ENCODE measurements at regions not wholly inside any gene's neighbourhood (a gene's known extent, or its start where the extent isn't known, plus 50 kb on each side); places are given as distances from the start of the nearest gene placed in this dataset.
"Not testable (repeated sequence)": the region's sequence is repeated elsewhere in the genome, so short reads cannot be mapped to it uniquely, and the experiment has no call there.

DNA sequence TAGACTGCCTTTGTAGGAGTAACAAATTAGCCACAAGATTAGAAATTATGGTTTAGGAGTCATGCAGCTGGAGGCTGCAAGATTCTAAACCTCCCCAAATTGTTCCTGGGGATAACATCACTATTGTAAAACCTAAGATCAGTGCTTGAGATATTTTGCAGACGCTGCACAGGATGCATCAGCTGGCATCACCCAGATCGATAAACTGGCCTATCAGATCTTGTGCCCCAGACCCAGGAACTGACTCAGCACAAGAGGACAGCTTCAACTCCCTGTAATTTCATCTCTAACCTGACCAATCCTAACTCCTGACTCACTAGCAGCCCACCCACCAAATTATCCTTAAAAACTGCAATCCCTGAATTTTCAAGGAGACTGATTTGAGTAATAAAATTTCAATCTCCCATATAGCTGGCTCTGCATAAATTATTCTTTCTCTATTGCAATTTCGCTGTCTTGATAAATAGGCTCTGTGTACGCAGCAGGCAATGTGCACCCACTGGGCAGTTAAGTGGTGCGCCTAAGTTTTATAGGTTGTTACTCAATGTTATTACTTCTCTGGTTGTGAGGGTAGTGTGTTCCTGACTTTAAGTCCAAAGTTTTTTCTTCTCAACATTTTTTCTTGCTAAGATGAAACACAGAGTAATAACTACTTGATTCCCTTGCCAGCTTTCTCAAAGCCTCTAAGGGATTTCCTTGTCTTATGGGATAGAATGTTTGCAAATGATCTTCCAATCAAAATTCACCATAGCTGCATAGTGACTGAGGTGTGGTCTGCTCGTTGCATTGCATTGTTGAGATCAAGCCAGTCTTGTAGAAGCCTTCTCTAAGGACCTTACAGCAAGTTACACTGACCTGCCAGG is 312.3 kb upstream of the DKK2 start:
- Mint-ChIP-seq H3K36me3 (no peaks in the 10 kb centered on the region), H3K27ac (peak overlapping the region in 1 of 3 donors; percentile 58), H3K4me1 (peaks cover 0 to 2% (median 0%) of the 10 kb centered on the region in 3 donors), H3K4me3 (no peak overlapping the region), H3K9me3 (no peaks in the 10 kb centered on the region), H3K27me3 (no peaks in the 10 kb centered on the region)

DNA sequence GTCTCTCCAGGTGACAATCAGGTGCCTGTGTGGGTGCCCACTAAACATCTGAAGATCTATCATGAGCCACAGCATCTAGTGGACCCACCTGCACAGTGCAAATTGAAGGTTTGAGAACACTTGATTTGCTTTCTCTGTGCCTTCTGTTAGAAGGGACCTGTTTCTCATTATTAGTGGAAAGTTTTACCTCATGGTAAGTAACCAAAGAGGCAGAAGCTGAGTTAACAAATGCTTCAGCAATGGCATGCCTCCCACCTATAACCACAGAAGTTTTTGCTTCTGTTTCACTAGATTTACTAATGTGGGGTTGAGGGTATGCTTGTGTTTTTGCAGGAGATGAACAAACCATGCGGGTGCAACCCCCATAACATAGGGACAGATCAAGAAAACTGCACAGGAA is 297.4 kb upstream of the DKK2 start:
- no peaks in the 10 kb centered on the region for H3K27me3 Mint-ChIP-seq
- no peaks in the 10 kb centered on the region for H3K4me1 Mint-ChIP-seq
- H3K4me3 Mint-ChIP-seq, result no peak overlapping the region
- no peak overlapping the region for H3K27ac Mint-ChIP-seq
- no peaks in the 10 kb centered on the region for H3K36me3 Mint-ChIP-seq
- H3K9me3 Mint-ChIP-seq, result peaks cover 0 to 2% (median 0%) of the 10 kb centered on the region in 3 donors

DNA sequence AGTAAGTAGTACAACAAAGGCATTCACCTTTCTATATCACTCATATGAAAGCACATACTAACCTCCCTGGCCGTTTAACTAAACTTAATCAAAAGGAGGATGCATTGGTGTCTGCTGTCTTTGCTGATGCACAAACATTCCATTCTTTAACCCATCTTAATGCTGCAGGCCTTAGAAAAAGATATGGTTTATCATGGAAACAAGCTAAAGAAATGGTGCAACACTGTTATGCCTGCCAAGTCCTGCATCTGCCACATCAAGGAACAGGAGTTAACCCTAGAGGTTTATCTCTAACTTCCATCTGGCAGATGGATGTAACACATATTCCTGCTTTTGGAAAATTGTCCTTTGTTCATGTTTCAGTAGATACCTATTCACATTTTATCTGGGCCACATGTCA is 296.5 kb upstream of the DKK2 start:
- not testable (repeated sequence) for H3K9me3 Mint-ChIP-seq, H3K36me3 Mint-ChIP-seq, H3K27me3 Mint-ChIP-seq, H3K27ac Mint-ChIP-seq, H3K4me3 Mint-ChIP-seq, H3K4me1 Mint-ChIP-seq

DNA sequence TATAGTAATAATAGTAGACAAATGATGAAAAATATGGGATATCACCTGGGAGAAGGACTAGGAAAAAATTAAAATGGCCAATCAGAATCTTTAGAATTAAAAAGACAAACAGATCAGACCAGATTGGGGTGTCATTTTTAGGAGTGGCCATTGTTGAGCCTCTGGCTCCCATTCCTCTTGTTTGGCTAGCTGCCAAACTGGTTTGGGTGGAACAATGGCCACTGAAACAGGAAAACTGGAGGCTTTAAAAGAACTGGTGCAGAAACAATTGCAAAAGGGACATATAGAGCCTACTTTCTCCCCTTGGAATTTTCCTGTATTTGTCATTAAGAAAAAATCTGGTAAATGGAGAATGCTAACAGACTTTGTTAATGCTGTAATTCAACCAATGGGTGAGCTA is 294.8 kb upstream of the DKK2 start:
- H3K4me1 Mint-ChIP-seq, result no peaks in the 10 kb centered on the region
- no peak overlapping the region for H3K4me3 Mint-ChIP-seq
- H3K27ac Mint-ChIP-seq, result no peak overlapping the region
- H3K36me3 Mint-ChIP-seq, result no peaks in the 10 kb centered on the region
- peaks cover 2% of the 10 kb centered on the region for H3K27me3 Mint-ChIP-seq
- H3K9me3 Mint-ChIP-seq, result peaks cover 0 to 3% (median 0%) of the 10 kb centered on the region in 3 donors

GRCh38 chr4:107319386-107319785 is 283.3 kb upstream of the DKK2 start:
- Mint-ChIP-seq H3K9me3 (peaks cover 0 to 4% (median 2%) of the 10 kb centered on the region in 3 donors), H3K4me3 (no peak overlapping the region)

GRCh38 chr4:107318078-107318477 is 282.0 kb upstream of the DKK2 start:
- peaks cover 0 to 4% (median 0%) of the 10 kb centered on the region in 3 donors for H3K9me3 Mint-ChIP-seq
- no peak overlapping the region for H3K27ac Mint-ChIP-seq
- H3K4me1 Mint-ChIP-seq, result no peaks in the 10 kb centered on the region
- H3K4me3 Mint-ChIP-seq, result no peak overlapping the region
- peaks cover 3% of the 10 kb centered on the region for H3K27me3 Mint-ChIP-seq
- H3K36me3 Mint-ChIP-seq, result no peaks in the 10 kb centered on the region

More at GRCh38 chr4:107319386-107319785, 283.3 kb upstream of the DKK2 start:
- H3K27me3 Mint-ChIP-seq, result peaks cover 3% of the 10 kb centered on the region
- no peaks in the 10 kb centered on the region for H3K36me3 Mint-ChIP-seq
- no peaks in the 10 kb centered on the region for H3K4me1 Mint-ChIP-seq
- H3K27ac Mint-ChIP-seq, result no peak overlapping the region

DNA sequence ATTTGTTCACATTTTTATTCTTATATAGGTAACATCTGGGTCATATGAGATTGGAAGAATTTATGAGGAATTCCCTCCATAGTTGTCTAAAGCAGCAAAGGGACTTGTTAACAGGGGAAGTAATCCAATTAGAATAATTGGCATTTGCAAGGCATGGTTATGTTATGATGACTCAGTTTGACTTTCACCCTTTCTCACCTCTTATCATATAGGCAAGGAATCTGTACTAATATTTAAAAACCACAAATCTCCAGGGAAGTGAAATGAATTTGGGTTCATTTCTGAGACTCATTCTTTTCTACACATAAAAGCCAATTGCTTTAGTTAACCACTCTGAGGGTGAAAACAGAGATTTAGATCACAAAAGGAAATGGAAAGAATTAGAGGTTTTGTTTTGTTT is 281.5 kb upstream of the DKK2 start:
- H3K36me3 Mint-ChIP-seq, result no peaks in the 10 kb centered on the region
- no peak overlapping the region for H3K4me3 Mint-ChIP-seq
- H3K9me3 Mint-ChIP-seq, result peaks cover 0 to 4% (median 0%) of the 10 kb centered on the region in 3 donors
- H3K27ac Mint-ChIP-seq, result no peak overlapping the region
- peaks cover 3% of the 10 kb centered on the region for H3K27me3 Mint-ChIP-seq
- no peaks in the 10 kb centered on the region for H3K4me1 Mint-ChIP-seq

DNA sequence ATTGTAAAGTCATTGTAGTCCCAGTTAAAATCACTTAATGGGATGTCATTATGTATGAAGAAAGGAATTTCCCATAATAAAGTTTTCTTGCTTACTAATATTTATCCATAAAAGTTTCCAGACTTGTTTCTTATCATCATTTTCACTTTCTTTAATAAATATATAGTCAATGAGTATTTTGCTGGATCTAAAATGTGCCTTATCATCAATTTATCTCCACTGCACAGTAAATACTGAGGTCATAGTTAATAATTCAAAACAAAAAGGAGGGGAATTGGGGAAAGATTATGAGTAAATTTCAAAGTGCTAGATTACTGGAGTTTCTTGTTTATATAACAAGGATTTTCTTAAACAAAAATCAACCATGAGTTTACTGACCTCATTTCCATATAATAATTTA is 279.5 kb upstream of the DKK2 start:
- H3K4me1 Mint-ChIP-seq, result no peaks in the 10 kb centered on the region
- no peaks in the 10 kb centered on the region for H3K36me3 Mint-ChIP-seq
- peaks cover 0 to under 1% (median 0%) of the 10 kb centered on the region in 3 donors for H3K9me3 Mint-ChIP-seq
- H3K27ac Mint-ChIP-seq, result no peak overlapping the region
- no peak overlapping the region for H3K4me3 Mint-ChIP-seq
- H3K27me3 Mint-ChIP-seq, result peaks cover 3% of the 10 kb centered on the region

- no peaks in the 10 kb centered on the region for H3K4me1 Mint-ChIP-seq
- H3K36me3 Mint-ChIP-seq, result no peaks in the 10 kb centered on the region
- peaks cover 0 to 3% (median 0%) of the 10 kb centered on the region in 3 donors for H3K9me3 Mint-ChIP-seq
- peaks cover 3% of the 10 kb centered on the region for H3K27me3 Mint-ChIP-seq
- no peak overlapping the region for H3K4me3 Mint-ChIP-seq
- H3K27ac Mint-ChIP-seq, result no peak overlapping the region
Observed at GRCh38 chr4:107314156-107314555, 278.0 kb upstream of the DKK2 start.

GRCh38 chr4:107312366-107312765 is 276.3 kb upstream of the DKK2 start:
- Mint-ChIP-seq H3K4me1 (no peaks in the 10 kb centered on the region), H3K27ac (no peak overlapping the region), H3K36me3 (no peaks in the 10 kb centered on the region), H3K9me3 (peaks cover 0 to 3% (median 0%) of the 10 kb centered on the region in 3 donors), H3K27me3 (no peaks in the 10 kb centered on the region), H3K4me3 (no peak overlapping the region)

DNA sequence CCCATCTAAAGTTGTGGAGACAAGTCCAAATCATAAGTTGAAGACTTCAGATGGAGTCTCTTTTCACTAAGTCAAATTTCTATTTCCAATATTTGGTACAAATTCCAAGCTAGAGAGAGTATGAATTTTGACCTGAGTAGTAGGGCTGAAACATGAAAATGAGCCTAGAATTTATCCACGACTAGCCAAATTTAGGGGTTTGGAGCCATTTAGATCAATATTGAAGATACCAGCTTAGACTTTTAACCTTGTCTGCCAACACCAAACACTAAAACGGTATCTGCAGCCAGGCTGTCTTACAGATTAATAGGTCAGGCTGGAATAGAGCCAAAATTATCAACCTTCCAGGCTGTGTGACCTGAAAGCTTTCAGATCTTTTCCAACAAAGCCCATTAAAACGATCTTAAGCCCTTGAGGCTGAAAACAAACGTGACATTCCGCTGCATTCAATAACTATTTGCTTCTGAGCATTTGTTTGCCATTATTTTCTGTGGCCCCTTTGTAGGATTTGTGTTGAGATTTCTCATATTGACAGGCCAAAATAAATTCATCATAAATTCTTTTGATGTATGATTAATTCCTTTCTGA is 268.7 kb upstream of the DKK2 start:
- H3K27ac Mint-ChIP-seq, result no peak overlapping the region
- no peaks in the 10 kb centered on the region for H3K27me3 Mint-ChIP-seq
- H3K36me3 Mint-ChIP-seq, result no peaks in the 10 kb centered on the region
- H3K4me1 Mint-ChIP-seq, result no peaks in the 10 kb centered on the region
- no peak overlapping the region for H3K4me3 Mint-ChIP-seq
- peaks cover 0 to 1% (median 0%) of the 10 kb centered on the region in 3 donors for H3K9me3 Mint-ChIP-seq

GRCh38 chr4:107299646-107300045 is 263.5 kb upstream of the DKK2 start:
- H3K4me3 Mint-ChIP-seq, result no peak overlapping the region
- peaks cover 0 to 11% (median 4%) of the 10 kb centered on the region in 3 donors for H3K9me3 Mint-ChIP-seq
- no peak overlapping the region for H3K27ac Mint-ChIP-seq
- H3K36me3 Mint-ChIP-seq, result no peaks in the 10 kb centered on the region
- no peaks in the 10 kb centered on the region for H3K27me3 Mint-ChIP-seq
- no peaks in the 10 kb centered on the region for H3K4me1 Mint-ChIP-seq

GRCh38 chr4:107292979-107293378 is 256.9 kb upstream of the DKK2 start:
- H3K9me3 Mint-ChIP-seq, result peaks cover 2 to 12% (median 5%) of the 10 kb centered on the region in 3 donors
- no peak overlapping the region for H3K27ac Mint-ChIP-seq
- no peaks in the 10 kb centered on the region for H3K36me3 Mint-ChIP-seq
- H3K4me3 Mint-ChIP-seq, result no peak overlapping the region
- H3K27me3 Mint-ChIP-seq, result no peaks in the 10 kb centered on the region
- H3K4me1 Mint-ChIP-seq, result no peaks in the 10 kb centered on the region

DNA sequence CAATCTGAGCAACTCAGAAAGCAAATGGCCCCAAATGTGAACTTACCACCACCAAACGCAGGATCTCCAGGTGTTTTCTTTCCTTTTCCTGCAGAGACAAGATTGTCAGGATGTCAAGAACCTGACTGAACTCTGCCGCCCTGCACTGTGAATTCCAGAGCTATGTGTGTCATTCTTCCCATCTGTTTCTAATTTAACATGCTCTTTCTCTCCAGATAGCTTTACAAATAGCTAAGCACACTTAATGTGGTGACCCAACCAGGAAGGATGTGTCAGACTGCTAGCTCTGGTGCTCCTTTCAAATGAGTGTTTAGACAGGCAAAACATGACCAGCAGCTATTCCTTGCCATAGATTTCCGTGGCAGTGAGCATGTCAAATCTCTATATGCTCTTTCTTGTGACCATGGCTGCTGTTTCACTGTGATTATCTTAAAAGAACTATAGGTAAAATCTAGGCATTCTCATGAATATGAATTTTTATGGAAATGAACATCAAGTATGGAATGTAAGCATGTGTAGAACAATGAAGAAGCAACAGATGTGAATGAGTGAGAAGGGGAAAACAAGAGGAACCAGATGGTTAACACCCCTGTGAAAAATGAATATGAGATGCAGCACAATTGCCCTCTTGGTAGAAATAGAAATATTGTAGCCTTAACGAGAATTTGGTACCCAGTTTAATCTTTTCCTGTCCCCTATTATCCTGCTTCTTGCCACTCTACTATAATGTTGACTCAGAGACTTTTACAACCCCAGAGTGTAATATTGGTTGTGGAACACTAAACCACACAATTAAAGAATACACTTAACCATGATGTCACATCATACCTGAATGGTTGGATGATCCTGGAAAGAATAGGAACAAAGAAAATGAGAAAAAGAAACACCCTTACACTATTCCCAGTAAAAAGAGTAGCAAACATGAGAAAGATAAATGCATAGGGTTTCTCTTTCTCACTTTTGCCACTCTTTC is 247.8 kb upstream of the DKK2 start:
- H3K36me3 Mint-ChIP-seq, result no peaks in the 10 kb centered on the region
- no peak overlapping the region for H3K4me3 Mint-ChIP-seq
- no peak overlapping the region for H3K27ac Mint-ChIP-seq
- no peaks in the 10 kb centered on the region for H3K27me3 Mint-ChIP-seq
- H3K9me3 Mint-ChIP-seq, result peaks cover 0 to 4% (median 0%) of the 10 kb centered on the region in 3 donors
- no peaks in the 10 kb centered on the region for H3K4me1 Mint-ChIP-seq

DNA sequence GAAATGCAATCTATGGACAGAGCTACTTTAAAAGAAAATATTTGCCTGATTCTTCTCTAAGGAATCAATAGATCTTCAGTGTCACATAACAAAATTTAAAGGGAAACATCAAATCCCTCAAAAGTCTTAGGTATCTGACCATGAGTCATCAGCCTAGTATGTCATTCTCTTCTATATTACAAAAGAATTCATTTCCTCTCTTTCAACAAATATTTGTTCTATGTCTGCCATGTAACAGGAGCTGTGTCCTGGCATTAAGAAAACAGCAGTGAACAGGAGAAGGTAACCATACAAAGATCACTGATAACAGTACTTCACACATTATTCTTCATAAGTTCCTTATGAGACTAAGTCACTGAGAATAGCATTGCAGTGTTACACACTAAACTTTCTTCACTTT is 243.6 kb upstream of the DKK2 start:
- Mint-ChIP-seq H3K9me3 (peaks cover 0 to 4% (median 0%) of the 10 kb centered on the region in 3 donors), H3K4me3 (no peak overlapping the region), H3K4me1 (no peaks in the 10 kb centered on the region), H3K27ac (no peak overlapping the region), H3K36me3 (no peaks in the 10 kb centered on the region), H3K27me3 (no peaks in the 10 kb centered on the region)

Measured in IgD-negative memory B cell (primary cell).